ENCODE measurements at regions not wholly inside any gene's neighbourhood (a gene's known extent, or its start where the extent isn't known, plus 50 kb on each side); places are given as distances from the start of the nearest gene placed in this dataset.

- no peak for TF ChIP-seq POLR2A (IDR thresholded peaks at IDR 0.05)
- TF ChIP-seq, protein P1, sequence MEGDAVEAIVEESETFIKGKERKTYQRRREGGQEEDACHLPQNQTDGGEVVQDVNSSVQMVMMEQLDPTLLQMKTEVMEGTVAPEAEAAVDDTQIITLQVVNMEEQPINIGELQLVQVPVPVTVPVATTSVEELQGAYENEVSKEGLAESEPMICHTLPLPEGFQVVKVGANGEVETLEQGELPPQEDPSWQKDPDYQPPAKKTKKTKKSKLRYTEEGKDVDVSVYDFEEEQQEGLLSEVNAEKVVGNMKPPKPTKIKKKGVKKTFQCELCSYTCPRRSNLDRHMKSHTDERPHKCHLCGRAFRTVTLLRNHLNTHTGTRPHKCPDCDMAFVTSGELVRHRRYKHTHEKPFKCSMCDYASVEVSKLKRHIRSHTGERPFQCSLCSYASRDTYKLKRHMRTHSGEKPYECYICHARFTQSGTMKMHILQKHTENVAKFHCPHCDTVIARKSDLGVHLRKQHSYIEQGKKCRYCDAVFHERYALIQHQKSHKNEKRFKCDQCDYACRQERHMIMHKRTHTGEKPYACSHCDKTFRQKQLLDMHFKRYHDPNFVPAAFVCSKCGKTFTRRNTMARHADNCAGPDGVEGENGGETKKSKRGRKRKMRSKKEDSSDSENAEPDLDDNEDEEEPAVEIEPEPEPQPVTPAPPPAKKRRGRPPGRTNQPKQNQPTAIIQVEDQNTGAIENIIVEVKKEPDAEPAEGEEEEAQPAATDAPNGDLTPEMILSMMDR (IDR thresholded peaks at IDR 0.05) = no peak
- no peak for TF ChIP-seq EP300 (IDR thresholded peaks at IDR 0.05)
- TF ChIP-seq POLR2AphosphoS5 (IDR thresholded peaks at IDR 0.05) = no peak
Measured at GRCh38 chr7:15081891-15082290, 179.3 kb upstream of the DGKB start.
